ENCODE measurements at regions not wholly inside any gene's neighbourhood (a gene's known extent, or its start where the extent isn't known, plus 50 kb on each side); places are given as distances from the start of the nearest gene placed in this dataset.
"Not testable (repeated sequence)": the region's sequence is repeated elsewhere in the genome, so short reads cannot be mapped to it uniquely, and the experiment has no call there.

DNA sequence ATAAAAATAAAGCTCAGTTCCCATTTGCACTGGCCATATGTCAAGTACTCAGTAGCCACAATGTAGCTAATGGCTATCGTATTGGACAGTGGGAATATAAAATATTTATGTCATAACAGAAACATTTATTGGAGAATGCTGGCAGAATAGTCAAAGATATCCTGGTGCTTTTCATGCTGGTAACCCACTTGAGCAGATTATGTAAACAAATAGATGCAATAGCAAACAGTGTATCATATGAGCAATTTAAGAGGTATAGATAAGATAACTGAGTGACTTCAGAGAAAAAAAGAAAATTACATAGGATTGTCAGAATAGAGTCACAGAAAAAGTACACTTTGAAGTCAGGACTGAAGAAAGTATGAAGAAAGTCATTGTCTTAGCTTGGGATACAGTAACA is 426.6 kb downstream of the NDFIP2 start:
- H3K27me3 Mint-ChIP-seq (ENCODE audit: insufficient read depth): no peaks in the 10 kb centered on the region
- no peaks in the 10 kb centered on the region for H3K36me3 Mint-ChIP-seq (ENCODE audit: low read depth)
- DNase-seq (ENCODE audit: low spot score): no peak
- intact Hi-C loops (cut with micrococcal nuclease): no loop called here
- H3K4me3 Mint-ChIP-seq: no peak overlapping the region
- no peaks in the 10 kb centered on the region for H3K4me1 Mint-ChIP-seq (ENCODE audit: low read depth)
- no peak overlapping the region for H3K27ac Mint-ChIP-seq
- H3K9me3 Mint-ChIP-seq: no peaks in the 10 kb centered on the region

DNA sequence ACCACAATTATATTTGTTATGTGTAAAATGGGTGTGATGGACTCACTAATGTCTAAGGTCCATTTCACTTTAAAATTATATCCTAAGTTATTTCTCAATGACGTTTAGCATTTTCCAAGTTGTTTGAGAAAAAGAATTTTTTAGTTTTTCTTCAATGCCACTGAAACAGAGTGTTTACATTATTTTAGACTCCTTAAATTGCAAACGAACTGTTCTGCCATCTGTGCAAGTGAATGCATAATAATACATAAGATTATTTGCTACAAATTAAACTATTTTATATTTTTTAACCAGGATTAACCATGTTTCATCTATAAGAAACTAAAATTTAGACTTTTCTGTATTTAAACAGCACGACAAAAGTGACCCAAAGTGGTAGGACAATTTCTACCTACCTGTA is 425.4 kb downstream of the NDFIP2 start:
- intact Hi-C loops (cut with micrococcal nuclease): no loop called here
- Mint-ChIP-seq H3K27me3 (ENCODE audit: insufficient read depth) (no peaks in the 10 kb centered on the region), H3K4me1 (ENCODE audit: low read depth) (no peaks in the 10 kb centered on the region), H3K27ac (no peak overlapping the region), H3K4me3 (no peak overlapping the region), H3K36me3 (ENCODE audit: low read depth) (no peaks in the 10 kb centered on the region), H3K9me3 (no peaks in the 10 kb centered on the region)
- no peak for DNase-seq (ENCODE audit: low spot score)

DNA sequence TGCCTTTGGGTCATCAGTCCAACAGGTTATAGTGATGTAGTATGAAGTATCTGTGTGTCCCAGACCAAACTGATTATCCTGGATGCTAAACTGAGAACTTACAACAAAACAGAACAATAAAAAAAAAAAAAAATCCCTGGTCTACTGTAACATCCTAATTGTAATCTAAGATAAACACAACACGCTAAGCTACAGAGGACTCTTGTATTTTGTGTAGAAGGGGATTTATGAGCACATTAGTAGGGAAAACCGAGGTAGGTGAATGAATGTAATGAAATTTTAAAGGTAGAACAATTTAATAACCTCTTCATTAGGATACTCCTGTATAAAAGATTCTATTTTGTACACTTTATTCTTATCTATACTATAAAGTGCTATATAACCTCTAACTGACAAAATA is 424.1 kb downstream of the NDFIP2 start:
- no peaks in the 10 kb centered on the region for H3K36me3 Mint-ChIP-seq (ENCODE audit: low read depth)
- no peak overlapping the region for H3K4me3 Mint-ChIP-seq
- no peaks in the 10 kb centered on the region for H3K4me1 Mint-ChIP-seq (ENCODE audit: low read depth)
- H3K27ac Mint-ChIP-seq: no peak overlapping the region
- H3K9me3 Mint-ChIP-seq: no peaks in the 10 kb centered on the region
- H3K27me3 Mint-ChIP-seq (ENCODE audit: insufficient read depth): no peaks in the 10 kb centered on the region
- DNase-seq (ENCODE audit: low spot score): no peak
- intact Hi-C loops (cut with micrococcal nuclease): no loop called here

DNA sequence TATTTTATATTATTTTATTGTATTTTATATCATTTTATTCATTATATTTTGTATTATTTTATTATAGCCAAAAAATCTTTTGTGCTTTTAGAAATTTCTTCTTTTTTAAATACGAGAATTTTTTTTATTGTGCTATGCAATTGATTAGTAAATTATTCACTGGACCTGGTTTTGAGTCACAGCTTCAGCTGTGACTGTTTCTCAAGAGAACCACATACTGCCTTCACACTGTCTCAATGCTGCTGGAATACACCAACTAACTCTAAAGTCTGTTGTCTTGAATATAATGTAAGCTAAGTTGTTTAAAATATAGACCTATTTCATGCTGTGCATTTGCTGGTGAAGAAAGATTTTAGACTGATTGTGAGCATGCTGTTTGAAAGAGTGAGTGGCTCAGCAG is 423.6 kb downstream of the NDFIP2 start:
- DNase-seq (ENCODE audit: low spot score): no peak
- Mint-ChIP-seq H3K4me3 (no peak overlapping the region), H3K27me3 (ENCODE audit: insufficient read depth) (no peaks in the 10 kb centered on the region), H3K27ac (no peak overlapping the region), H3K9me3 (no peaks in the 10 kb centered on the region), H3K36me3 (ENCODE audit: low read depth) (no peaks in the 10 kb centered on the region), H3K4me1 (ENCODE audit: low read depth) (no peaks in the 10 kb centered on the region)
- intact Hi-C loops (cut with micrococcal nuclease): no loop called here

DNA sequence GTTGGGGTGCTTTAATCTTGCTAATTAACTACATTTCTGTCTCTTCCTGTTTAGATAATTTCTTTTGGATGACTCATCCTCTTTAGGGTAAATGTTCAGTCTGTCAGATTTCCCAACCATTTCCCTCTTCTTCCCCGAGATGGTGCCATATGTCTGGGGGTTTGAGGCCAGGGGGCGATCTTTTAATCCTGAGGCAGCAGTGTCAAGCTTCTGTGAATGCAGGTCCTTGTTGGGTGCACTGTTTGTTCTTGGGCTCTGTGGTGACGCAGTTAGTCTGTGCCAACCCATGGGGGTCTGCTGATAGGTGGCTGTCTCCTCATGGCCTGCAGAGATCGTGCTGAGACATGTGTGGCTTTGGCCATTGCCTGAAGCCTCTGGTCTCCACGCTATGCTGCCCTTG is 420.4 kb downstream of the NDFIP2 start:
- intact Hi-C loops (cut with micrococcal nuclease): no loop called here
- no peak overlapping the region for H3K4me3 Mint-ChIP-seq
- H3K27me3 Mint-ChIP-seq (ENCODE audit: insufficient read depth): no peaks in the 10 kb centered on the region
- no peaks in the 10 kb centered on the region for H3K36me3 Mint-ChIP-seq (ENCODE audit: low read depth)
- no peak for DNase-seq (ENCODE audit: low spot score)
- H3K4me1 Mint-ChIP-seq (ENCODE audit: low read depth): no peaks in the 10 kb centered on the region
- H3K9me3 Mint-ChIP-seq: no peaks in the 10 kb centered on the region
- no peak overlapping the region for H3K27ac Mint-ChIP-seq

DNA sequence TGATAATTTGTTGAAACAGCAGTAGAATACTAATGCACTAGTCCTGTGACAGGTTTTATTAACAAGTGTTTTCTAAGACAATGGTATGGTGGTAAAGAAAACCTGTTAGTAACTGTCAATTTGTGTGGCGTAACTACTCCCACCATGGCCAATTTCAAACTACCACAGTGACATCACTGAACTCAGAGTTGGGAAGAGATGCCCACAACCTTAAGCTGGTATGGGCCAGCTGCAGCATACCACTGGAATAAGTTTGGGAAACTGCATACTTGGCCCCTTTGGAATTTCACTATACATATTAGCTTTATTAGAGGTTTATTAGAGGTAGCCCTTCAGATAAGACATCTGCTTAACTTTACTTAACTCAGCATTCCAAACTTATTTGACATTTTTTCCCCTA is 419.4 kb downstream of the NDFIP2 start:
- no peaks in the 10 kb centered on the region for H3K9me3 Mint-ChIP-seq
- no peak for DNase-seq (ENCODE audit: low spot score)
- no peak overlapping the region for H3K4me3 Mint-ChIP-seq
- no peaks in the 10 kb centered on the region for H3K36me3 Mint-ChIP-seq (ENCODE audit: low read depth)
- intact Hi-C loops (cut with micrococcal nuclease): no loop called here
- H3K27ac Mint-ChIP-seq: no peak overlapping the region
- no peaks in the 10 kb centered on the region for H3K4me1 Mint-ChIP-seq (ENCODE audit: low read depth)
- no peaks in the 10 kb centered on the region for H3K27me3 Mint-ChIP-seq (ENCODE audit: insufficient read depth)

DNA sequence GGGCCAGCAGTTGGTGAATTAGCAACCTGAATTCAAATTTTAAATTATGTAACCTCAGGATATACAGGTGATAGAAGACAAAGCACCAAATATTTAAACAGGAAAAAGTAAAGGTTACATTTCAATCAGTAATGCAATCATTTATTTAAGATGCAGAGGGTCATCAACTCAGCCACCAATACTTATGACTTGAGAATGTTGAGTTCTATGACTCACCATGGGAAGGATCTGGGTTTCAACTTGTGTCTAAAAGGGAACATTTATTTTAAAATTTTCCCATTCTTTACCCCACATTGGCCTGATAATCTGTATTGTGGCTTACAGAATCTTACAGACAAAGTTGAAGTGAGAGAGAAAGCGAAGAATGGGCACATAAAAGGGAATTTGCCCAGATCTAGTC is 418.0 kb downstream of the NDFIP2 start:
- intact Hi-C loops (cut with micrococcal nuclease): no loop called here
- H3K9me3 Mint-ChIP-seq: no peaks in the 10 kb centered on the region
- no peaks in the 10 kb centered on the region for H3K36me3 Mint-ChIP-seq (ENCODE audit: low read depth)
- no peaks in the 10 kb centered on the region for H3K27me3 Mint-ChIP-seq (ENCODE audit: insufficient read depth)
- no peak for DNase-seq (ENCODE audit: low spot score)
- H3K4me1 Mint-ChIP-seq (ENCODE audit: low read depth): no peaks in the 10 kb centered on the region
- H3K4me3 Mint-ChIP-seq: no peak overlapping the region
- no peak overlapping the region for H3K27ac Mint-ChIP-seq

DNA sequence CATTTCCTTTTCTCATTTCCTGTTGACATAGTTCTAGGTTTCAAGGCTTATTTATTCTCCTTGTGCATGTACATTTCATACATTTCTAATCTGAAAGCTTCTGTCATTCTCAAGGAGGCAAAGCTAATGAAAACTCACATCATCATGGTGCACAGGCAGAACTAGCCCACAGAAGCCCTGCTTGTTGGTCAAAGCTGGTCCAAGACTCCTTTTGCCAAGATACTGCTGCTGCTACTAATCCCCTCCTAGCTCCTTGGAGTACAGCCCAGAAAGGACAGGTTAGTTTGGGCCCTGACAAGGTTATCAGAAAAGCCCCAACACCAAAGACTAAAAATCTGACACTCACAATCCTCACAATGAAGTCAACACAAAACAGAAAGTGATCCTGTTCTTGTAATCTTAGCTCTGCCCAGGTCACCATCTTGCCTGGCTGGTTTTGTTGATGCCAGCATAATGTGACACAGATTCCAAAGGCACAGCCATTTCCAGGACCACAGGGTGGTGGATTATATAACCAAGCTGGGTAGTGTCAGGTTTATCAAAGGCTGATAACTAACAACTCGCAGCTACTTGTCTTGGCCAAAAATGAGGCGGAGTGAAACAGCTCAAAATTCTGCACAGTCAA is 417.4 kb downstream of the NDFIP2 start:
- Mint-ChIP-seq H3K27ac (no peak overlapping the region), H3K9me3 (no peaks in the 10 kb centered on the region), H3K4me3 (no peak overlapping the region), H3K27me3 (ENCODE audit: insufficient read depth) (no peaks in the 10 kb centered on the region), H3K4me1 (ENCODE audit: low read depth) (no peaks in the 10 kb centered on the region), H3K36me3 (ENCODE audit: low read depth) (no peaks in the 10 kb centered on the region)
- no peak for DNase-seq (ENCODE audit: low spot score)
- intact Hi-C loops (cut with micrococcal nuclease): no loop called here

DNA sequence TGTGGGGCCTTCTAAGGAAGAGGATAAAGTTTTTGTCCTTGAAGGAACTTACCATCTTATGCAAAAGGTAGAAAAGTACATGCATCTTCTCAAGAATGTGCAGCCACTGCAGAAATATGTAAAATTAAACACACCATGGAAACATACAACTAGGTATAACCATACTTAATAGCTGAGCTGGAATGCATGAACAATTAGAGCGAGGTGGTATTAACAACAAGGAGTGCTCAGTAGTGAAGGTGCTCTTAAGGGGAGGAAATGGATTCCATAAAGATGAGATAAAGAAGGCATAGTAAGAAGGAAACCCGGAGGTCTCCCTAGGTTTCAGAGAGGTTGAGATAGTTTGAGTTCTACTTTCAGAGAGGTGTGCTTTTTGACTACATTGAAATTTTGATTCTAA is 415.9 kb downstream of the NDFIP2 start:
- no peak for DNase-seq (ENCODE audit: low spot score)
- Mint-ChIP-seq H3K4me1 (ENCODE audit: low read depth) (no peaks in the 10 kb centered on the region), H3K9me3 (no peaks in the 10 kb centered on the region), H3K36me3 (ENCODE audit: low read depth) (no peaks in the 10 kb centered on the region), H3K27ac (no peak overlapping the region), H3K27me3 (ENCODE audit: insufficient read depth) (no peaks in the 10 kb centered on the region), H3K4me3 (no peak overlapping the region)
- intact Hi-C loops (cut with micrococcal nuclease): no loop called here

DNA sequence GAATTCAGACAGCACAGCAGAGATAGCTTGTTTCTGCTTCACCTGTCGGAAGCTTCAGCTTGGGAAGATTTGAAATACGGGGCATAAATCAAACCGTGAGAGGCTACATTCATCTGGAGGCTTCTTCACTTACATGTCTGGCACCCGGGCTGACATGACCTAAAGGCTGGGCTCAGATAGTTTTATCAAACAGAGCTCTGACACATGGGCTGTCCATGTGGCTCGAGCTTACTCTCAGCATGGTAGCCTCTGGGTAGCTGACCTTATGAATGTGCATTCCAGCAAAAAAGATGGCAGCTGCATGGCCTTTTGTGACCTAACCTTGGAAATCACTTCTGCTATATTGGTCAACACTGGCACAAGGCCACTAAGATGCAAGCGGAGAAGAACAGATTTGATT is 414.5 kb downstream of the NDFIP2 start:
- no peak for DNase-seq (ENCODE audit: low spot score)
- Mint-ChIP-seq H3K27ac (no peak overlapping the region), H3K27me3 (ENCODE audit: insufficient read depth) (no peaks in the 10 kb centered on the region), H3K9me3 (no peaks in the 10 kb centered on the region), H3K4me1 (ENCODE audit: low read depth) (no peaks in the 10 kb centered on the region), H3K4me3 (no peak overlapping the region), H3K36me3 (ENCODE audit: low read depth) (no peaks in the 10 kb centered on the region)
- intact Hi-C loops (cut with micrococcal nuclease): no loop called here

DNA sequence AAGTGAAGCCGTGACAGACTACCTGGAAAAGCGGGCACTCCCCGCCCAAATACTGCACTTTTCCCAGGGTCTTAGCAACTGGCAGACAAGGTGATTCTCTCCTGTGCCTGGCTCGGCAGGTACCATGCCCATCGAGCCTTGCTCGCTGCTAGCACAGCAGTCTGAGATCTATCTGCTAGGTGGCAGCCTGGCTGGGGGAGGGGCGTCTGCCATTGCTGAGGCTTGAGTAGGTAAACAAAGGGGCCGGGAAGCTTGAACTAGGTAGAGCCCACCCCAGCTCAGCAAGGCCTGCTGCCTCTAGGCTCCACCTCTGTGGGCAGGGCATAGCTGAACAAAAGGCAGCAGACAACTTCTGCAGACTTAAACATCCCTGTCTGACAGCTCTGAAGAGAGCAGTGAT is 406.3 kb downstream of the NDFIP2 start:
- DNase-seq (ENCODE audit: low spot score); H3K4me3 Mint-ChIP-seq; H3K36me3 Mint-ChIP-seq (ENCODE audit: low read depth); intact Hi-C loops (cut with micrococcal nuclease); H3K4me1 Mint-ChIP-seq (ENCODE audit: low read depth); H3K27ac Mint-ChIP-seq; H3K27me3 Mint-ChIP-seq (ENCODE audit: insufficient read depth); H3K9me3 Mint-ChIP-seq: not testable (repeated sequence)

DNA sequence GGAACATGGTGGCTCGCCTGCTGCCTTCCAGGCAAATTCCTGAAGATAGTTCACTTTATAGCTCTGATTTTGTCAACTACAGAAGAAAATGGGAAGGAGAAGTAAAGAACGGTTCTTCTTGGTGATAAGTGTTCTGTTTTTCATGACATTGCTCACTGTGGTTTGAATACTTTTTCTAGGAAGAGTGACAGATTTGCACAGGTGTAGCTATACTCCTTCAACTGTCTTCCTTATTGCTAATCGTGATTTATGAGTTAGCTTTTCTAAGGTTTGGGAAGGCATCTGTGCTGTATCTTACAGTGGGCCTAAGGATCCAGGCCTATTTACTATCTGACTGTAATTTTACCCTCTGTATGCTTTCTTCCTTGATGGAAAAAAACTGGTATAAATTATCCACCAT is 405.6 kb downstream of the NDFIP2 start:
- Mint-ChIP-seq H3K4me1 (ENCODE audit: low read depth) (no peaks in the 10 kb centered on the region), H3K9me3 (peaks cover 3% of the 10 kb centered on the region), H3K27ac (no peak overlapping the region), H3K36me3 (ENCODE audit: low read depth) (no peaks in the 10 kb centered on the region), H3K4me3 (no peak overlapping the region), H3K27me3 (ENCODE audit: insufficient read depth) (no peaks in the 10 kb centered on the region)
- no peak for DNase-seq (ENCODE audit: low spot score)
- intact Hi-C loops (cut with micrococcal nuclease): no loop called here

DNA sequence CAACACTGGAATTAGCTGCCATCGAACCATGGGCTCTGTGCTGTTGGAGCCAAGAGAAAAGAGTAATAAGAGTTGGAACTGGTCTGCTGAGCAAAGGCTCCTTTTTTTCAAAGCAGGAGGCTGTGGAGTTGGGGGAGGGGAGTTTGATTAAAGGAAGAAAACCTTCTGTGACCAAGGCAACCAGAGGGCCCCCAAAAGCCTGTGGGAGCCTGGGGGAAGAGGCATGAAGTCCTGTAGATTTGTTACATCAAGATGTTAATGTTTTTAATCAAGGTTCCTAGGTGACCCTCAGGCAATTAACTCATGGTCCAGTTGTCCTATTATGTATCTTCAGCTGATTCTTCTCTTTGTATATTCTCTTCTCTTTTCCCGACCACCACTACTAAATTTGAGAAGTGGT is 403.9 kb downstream of the NDFIP2 start:
- Mint-ChIP-seq H3K36me3 (ENCODE audit: low read depth) (no peaks in the 10 kb centered on the region), H3K4me1 (ENCODE audit: low read depth) (no peaks in the 10 kb centered on the region)

DNA sequence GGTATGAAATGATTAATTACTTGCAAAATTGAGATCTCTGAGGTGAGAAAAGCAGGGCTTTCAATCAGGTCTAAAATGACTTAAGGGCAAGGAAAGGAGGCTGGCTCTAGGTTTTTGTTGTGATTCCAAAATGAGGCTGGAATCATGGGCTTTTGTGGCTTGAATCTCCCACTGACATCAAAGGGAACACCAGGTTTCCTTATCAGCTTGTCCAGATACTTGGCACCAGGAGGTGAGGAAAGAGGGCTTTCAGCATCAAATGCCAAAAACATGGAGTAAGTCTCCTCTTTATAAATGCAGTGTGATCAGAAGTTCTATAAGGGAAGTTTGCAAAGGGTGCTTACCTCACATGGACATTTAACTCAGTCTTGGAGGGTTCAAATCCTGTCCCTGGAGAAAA is 402.3 kb downstream of the NDFIP2 start:
- Mint-ChIP-seq H3K36me3 (ENCODE audit: low read depth) (no peaks in the 10 kb centered on the region), H3K9me3 (no peaks in the 10 kb centered on the region), H3K4me1 (ENCODE audit: low read depth) (no peaks in the 10 kb centered on the region), H3K27me3 (ENCODE audit: insufficient read depth) (no peaks in the 10 kb centered on the region), H3K4me3 (no peak overlapping the region), H3K27ac (no peak overlapping the region)
- intact Hi-C loops (cut with micrococcal nuclease): no loop called here
- no peak for DNase-seq (ENCODE audit: low spot score)

More for the DNA sequence above, 403.9 kb downstream of the NDFIP2 start:
- intact Hi-C loops (cut with micrococcal nuclease): no loop called here
- no peak for DNase-seq (ENCODE audit: low spot score)
- Mint-ChIP-seq H3K27me3 (ENCODE audit: insufficient read depth) (no peaks in the 10 kb centered on the region), H3K4me3 (no peak overlapping the region), H3K27ac (no peak overlapping the region), H3K9me3 (peaks cover 3% of the 10 kb centered on the region)

Data from activated T-helper 1 cell treated with anti-CD3 and anti-CD28 coated beads, Interleukin-12 subunit alpha, Interleukin-12 subunit beta, Interleukin-2, Interleukin-4 antibody, amounts not matched to agents 30 ng/mL and 10 ng/mL and 1 ng/mL, durations not matched to agents 14 hours and 24 hours and 36 hours (primary cell).